ENCODE measurements at regions not wholly inside any gene's neighbourhood (a gene's known extent, or its start where the extent isn't known, plus 50 kb on each side); places are given as distances from the start of the nearest gene placed in this dataset.

GRCh38 chr2:223475901-223476300 lies 126.3 kb downstream of the SCG2 start:
- Mint-ChIP-seq H3K4me3 (no peak overlapping the region), H3K9me3 (ENCODE audit: insufficient read depth) (no peaks in the 10 kb centered on the region), H3K27ac (no peak overlapping the region), H3K4me1 (no peaks in the 10 kb centered on the region), H3K27me3 (no peaks in the 10 kb centered on the region)
- no peak for ATAC-seq (ENCODE audit: low read depth)
- no peak overlapping the region for H3K4me3 ChIP-seq (ENCODE audit: control extremely low read depth in 1 of 5, extremely low read depth in 1 of 5, insufficient read depth in 1 of 5, low read depth in 2 of 5, low read length in 4 of 5)
- ChIA-PET CTCF (no interaction called here), POLR2A (no interaction called here)
- no peak overlapping the region for H3K9ac ChIP-seq (ENCODE audit: low read length)
- no peaks in the 10 kb centered on the region for H3K9me3 ChIP-seq (ENCODE audit: control extremely low read depth in 1 of 3, control insufficient read depth in 2 of 3, insufficient read depth in 1 of 3, low read length in 2 of 3)
- H3K27me3 ChIP-seq (replicated peaks in 1 of 4; ENCODE audit: control extremely low read depth in 1 of 4, control insufficient read depth in 3 of 4, insufficient read depth in 4 of 4, low read length in 3 of 4) = no peaks in the 10 kb centered on the region
- H3K4me1 ChIP-seq (ENCODE audit: control insufficient read depth in 2 of 2, insufficient read depth in 2 of 2, low read length in 2 of 2) = no peaks in the 10 kb centered on the region
- no peaks in the 10 kb centered on the region for H3K79me2 ChIP-seq (ENCODE audit: control insufficient read depth, insufficient read depth, low read length)
- H2AFZ ChIP-seq (ENCODE audit: insufficient read depth, low read depth, low read length, poor library complexity, severe bottlenecking) = no peak overlapping the region
- WGBS (ENCODE audit: insufficient coverage) = 92% methylated on average over 1 of the region's 2 CpGs
- TF ChIP-seq, protein P1, sequence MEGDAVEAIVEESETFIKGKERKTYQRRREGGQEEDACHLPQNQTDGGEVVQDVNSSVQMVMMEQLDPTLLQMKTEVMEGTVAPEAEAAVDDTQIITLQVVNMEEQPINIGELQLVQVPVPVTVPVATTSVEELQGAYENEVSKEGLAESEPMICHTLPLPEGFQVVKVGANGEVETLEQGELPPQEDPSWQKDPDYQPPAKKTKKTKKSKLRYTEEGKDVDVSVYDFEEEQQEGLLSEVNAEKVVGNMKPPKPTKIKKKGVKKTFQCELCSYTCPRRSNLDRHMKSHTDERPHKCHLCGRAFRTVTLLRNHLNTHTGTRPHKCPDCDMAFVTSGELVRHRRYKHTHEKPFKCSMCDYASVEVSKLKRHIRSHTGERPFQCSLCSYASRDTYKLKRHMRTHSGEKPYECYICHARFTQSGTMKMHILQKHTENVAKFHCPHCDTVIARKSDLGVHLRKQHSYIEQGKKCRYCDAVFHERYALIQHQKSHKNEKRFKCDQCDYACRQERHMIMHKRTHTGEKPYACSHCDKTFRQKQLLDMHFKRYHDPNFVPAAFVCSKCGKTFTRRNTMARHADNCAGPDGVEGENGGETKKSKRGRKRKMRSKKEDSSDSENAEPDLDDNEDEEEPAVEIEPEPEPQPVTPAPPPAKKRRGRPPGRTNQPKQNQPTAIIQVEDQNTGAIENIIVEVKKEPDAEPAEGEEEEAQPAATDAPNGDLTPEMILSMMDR (IDR thresholded peaks at IDR 0.05) = no peak
- TF ChIP-seq EZH2 (IDR thresholded peaks at IDR 0.05; ENCODE audit: borderline replicate concordance, insufficient read depth, low read depth, low read length, poor library complexity, severe bottlenecking) = no peak
- intact Hi-C loops (cut with micrococcal nuclease) = no loop called here
- H4K20me1 ChIP-seq (ENCODE audit: control insufficient read depth, insufficient read depth, low read length, poor library complexity, severe bottlenecking) = no peaks in the 10 kb centered on the region
- H3K36me3 ChIP-seq (replicated peaks in 1 of 2; ENCODE audit: control extremely low read depth in 1 of 2, control insufficient read depth in 1 of 2, extremely low read depth in 1 of 2, insufficient read depth in 2 of 2, low read length in 1 of 2) = no peaks in the 10 kb centered on the region
- H3K4me2 ChIP-seq (replicated peaks; ENCODE audit: low read depth, low read length, poor library complexity, severe bottlenecking) = no peak overlapping the region
- no peak overlapping the region for H3K27ac ChIP-seq (ENCODE audit: low read length in 2 of 2)
- no peak for DNase-seq

DNA sequence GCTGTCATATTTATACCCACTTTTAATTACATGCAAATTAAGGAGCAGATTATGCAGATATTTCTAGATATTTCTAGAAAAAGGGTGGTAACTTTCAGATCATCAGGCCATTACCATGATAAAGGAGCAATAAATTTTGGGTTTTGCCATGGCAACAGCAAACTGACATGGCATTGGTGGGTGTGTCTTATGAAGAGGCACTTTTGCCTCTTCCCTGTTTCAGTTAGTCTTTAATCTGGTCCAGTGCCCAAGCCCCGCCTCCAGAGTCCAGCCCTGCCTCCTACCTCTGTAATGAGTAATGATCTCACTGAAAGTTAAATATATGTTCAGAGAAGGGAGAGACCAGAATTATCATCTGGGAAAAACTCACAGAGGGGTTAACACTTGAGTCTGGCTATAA lies 124.8 kb downstream of the SCG2 start:
- no peak for ATAC-seq (ENCODE audit: low read depth)
- no peak overlapping the region for H3K4me3 Mint-ChIP-seq
- H3K27ac Mint-ChIP-seq = no peak overlapping the region
- Histone ChIP-seq H3K4me2 (replicated peaks; ENCODE audit: low read depth, low read length, poor library complexity, severe bottlenecking) (no peak overlapping the region), H3K27ac (ENCODE audit: low read length in 2 of 2) (no peak overlapping the region), H3K4me3 (ENCODE audit: control extremely low read depth in 1 of 5, extremely low read depth in 1 of 5, insufficient read depth in 1 of 5, low read depth in 2 of 5, low read length in 4 of 5) (no peak overlapping the region), H3K79me2 (ENCODE audit: control insufficient read depth, insufficient read depth, low read length) (no peaks in the 10 kb centered on the region), H2AFZ (ENCODE audit: insufficient read depth, low read depth, low read length, poor library complexity, severe bottlenecking) (no peak overlapping the region), H3K9ac (ENCODE audit: low read length) (no peak overlapping the region), H3K27me3 (replicated peaks in 1 of 4; ENCODE audit: control extremely low read depth in 1 of 4, control insufficient read depth in 3 of 4, insufficient read depth in 4 of 4, low read length in 3 of 4) (no peaks in the 10 kb centered on the region), H4K20me1 (ENCODE audit: control insufficient read depth, insufficient read depth, low read length, poor library complexity, severe bottlenecking) (no peaks in the 10 kb centered on the region), H3K4me1 (ENCODE audit: control insufficient read depth in 2 of 2, insufficient read depth in 2 of 2, low read length in 2 of 2) (no peaks in the 10 kb centered on the region), H3K36me3 (replicated peaks in 1 of 2; ENCODE audit: control extremely low read depth in 1 of 2, control insufficient read depth in 1 of 2, extremely low read depth in 1 of 2, insufficient read depth in 2 of 2, low read length in 1 of 2) (no peaks in the 10 kb centered on the region), H3K9me3 (ENCODE audit: control extremely low read depth in 1 of 3, control insufficient read depth in 2 of 3, insufficient read depth in 1 of 3, low read length in 2 of 3) (no peaks in the 10 kb centered on the region)
- ChIA-PET CTCF (no interaction called here), POLR2A (no interaction called here)
- H3K4me1 Mint-ChIP-seq = no peaks in the 10 kb centered on the region
- DNase-seq = no peak
- TF ChIP-seq, protein P1 (IDR thresholded peaks at IDR 0.05) = no peak
- no peak for TF ChIP-seq EZH2 (IDR thresholded peaks at IDR 0.05; ENCODE audit: borderline replicate concordance, insufficient read depth, low read depth, low read length, poor library complexity, severe bottlenecking)
- intact Hi-C loops (cut with micrococcal nuclease) = no loop called here
- H3K9me3 Mint-ChIP-seq (ENCODE audit: insufficient read depth) = no peaks in the 10 kb centered on the region
- no peaks in the 10 kb centered on the region for H3K27me3 Mint-ChIP-seq
- no CpG with 5 or more reads among the region's 1 CpG for WGBS (ENCODE audit: insufficient coverage)

All from B cell (primary cell).